AG09319 (cell line): ENCODE measurements at regions not wholly inside any gene's neighbourhood (a gene's known extent, or its start where the extent isn't known, plus 50 kb on each side); places are given as distances from the start of the nearest gene placed in this dataset.

ENCODE experiments used
- DNase-seq: peaks from one replicate; pipeline ENCODE4 v3.0.0-alpha.2; 2010; ENCODE audit warnings: low read depth; ENCODE audit errors: extremely low read depth
- CTCF ChIP-seq: IDR thresholded peaks from 2 replicates; pipeline ENCODE4 v1.5.1; 2011; ENCODE audit warnings: low read depth, mild to moderate bottlenecking, inconsistent platforms, low read length, moderate library complexity

- DNase-seq, result no peak
- TF ChIP-seq CTCF, result peak; percentile 15
Measured at GRCh38 chr1:79617777-79618176, 611.2 kb upstream of the ADGRL4 start.

GRCh38 chr1:79614762-79615161, 608.2 kb upstream of the ADGRL4 start:
- no peak for DNase-seq

GRCh38 chr1:79614106-79614505, 607.6 kb upstream of the ADGRL4 start:
- no peak for TF ChIP-seq CTCF
- DNase-seq, result no peak

More at GRCh38 chr1:79614762-79615161, 608.2 kb upstream of the ADGRL4 start:
- no peak for TF ChIP-seq CTCF

- no peak for TF ChIP-seq CTCF
- no peak for DNase-seq
Measured at GRCh38 chr1:79613046-79613445, 606.5 kb upstream of the ADGRL4 start.

DNA sequence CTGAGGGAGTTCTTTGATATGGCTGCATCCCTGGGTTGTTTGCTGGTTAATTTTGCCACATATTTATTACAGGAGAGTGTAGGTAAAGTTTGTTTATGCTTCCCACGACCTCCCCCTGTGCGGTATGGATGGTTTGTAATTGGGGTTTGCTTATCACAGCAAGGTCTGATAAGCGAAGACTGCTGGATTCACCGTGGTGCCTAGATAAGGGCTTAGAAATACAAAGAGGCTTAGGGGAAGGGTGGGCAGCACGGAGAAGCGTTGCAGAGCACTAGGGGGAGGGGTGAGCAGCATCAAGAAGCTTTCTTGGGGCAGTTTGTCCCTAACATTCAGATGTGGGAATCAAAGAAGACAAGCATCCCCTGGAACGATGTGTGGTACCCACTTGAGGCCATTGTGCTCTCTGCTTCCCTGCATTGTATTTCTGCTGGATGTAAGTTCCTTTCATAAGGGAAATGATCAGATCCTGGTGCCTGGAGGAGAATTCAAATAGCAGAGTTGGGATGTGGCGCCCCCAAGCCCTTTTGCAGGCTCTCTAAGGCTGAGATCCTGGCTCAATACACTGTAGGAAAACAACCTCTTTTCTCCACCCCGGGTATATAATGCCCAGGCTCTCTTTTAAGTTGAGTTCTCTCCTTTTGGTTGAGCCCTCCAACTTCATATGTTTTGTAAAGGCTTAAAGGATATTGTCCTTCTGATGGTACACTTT, 598.1 kb upstream of the ADGRL4 start:
- no peak for DNase-seq
- no peak for TF ChIP-seq CTCF

GRCh38 chr1:79603843-79604242, 597.3 kb upstream of the ADGRL4 start:
- no peak for DNase-seq
- no peak for TF ChIP-seq CTCF

DNA sequence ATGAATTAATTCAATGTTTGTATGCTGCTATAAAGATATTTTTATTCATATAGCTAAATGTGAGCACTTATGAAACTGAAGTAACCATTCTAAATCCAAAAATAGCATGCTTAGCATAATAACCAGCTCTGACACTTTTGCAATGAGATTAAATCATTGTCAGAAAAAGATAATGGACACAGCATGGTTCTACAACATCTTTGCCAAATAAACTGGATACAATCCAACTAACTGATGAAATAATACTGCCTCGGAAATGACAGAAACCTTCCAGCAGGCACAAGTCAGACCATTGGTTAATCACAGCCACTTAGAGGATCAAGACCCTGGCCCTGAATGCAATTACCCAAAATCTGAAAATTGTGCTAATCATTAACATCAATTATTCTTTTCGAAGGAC, 592.7 kb upstream of the ADGRL4 start:
- DNase-seq, result no peak
- no peak for TF ChIP-seq CTCF
